ENCODE measurements at regions not wholly inside any gene's neighbourhood (a gene's known extent, or its start where the extent isn't known, plus 50 kb on each side); places are given as distances from the start of the nearest gene placed in this dataset.

GRCh38 chr4:84366907-84367306 lies 132.2 kb downstream of the NKX6-1 start:
- intact Hi-C loops (cut with micrococcal nuclease) (no loop called here), in situ Hi-C loops (cut with MboI) (no loop called here)
- no peak overlapping the region for H2AFZ ChIP-seq (ENCODE audit: low read depth, low read length)
- 0% methylated on average over 2 of the region's 2 CpGs for WGBS (ENCODE audit: insufficient coverage, low coverage, missing lambda C conversion rate)
- no peaks in the 10 kb centered on the region for H3K9me3 ChIP-seq (replicated peaks; ENCODE audit: control insufficient read depth, insufficient read depth, low read depth, low read length)
- H3K9me1 ChIP-seq (ENCODE audit: control insufficient read depth, insufficient read depth, low read length), result no peaks in the 10 kb centered on the region
- FAIRE-seq, result no peak
- no TSS peak for BruUV-seq (replicated peaks)
- no peak overlapping the region for H3K9ac ChIP-seq (ENCODE audit: insufficient read depth in 1 of 2, low read depth in 2 of 2, low read length in 2 of 2)
- H3K79me2 ChIP-seq (ENCODE audit: control insufficient read depth, insufficient read depth, low read length), result no peaks in the 10 kb centered on the region
- H4K20me1 ChIP-seq (replicated peaks; ENCODE audit: control insufficient read depth, insufficient read depth, low read length), result no peaks in the 10 kb centered on the region
- H3K36me3 ChIP-seq (ENCODE audit: control insufficient read depth, insufficient read depth, low read length), result no peaks in the 10 kb centered on the region
- no peak overlapping the region for H3K4me3 ChIP-seq
- ChIA-PET POLR2A (interaction anchor here (0.6 kb wide), 1 partner anchor 530 kb away, joined by 3 read pairs; no protein-coding TSS in a partner anchor), CTCF (ENCODE audit: low intra/inter-chr PET ratio) (no interaction called here)
- H3K27ac ChIP-seq (ENCODE audit: extremely low read depth, low read depth, low read length), result no peak overlapping the region
- ATAC-seq, result no peak
- no peaks in the 10 kb centered on the region for H3K27me3 ChIP-seq (ENCODE audit: control insufficient read depth in 2 of 2, insufficient read depth in 2 of 2, low read length in 2 of 2)
- H3K4me2 ChIP-seq (ENCODE audit: insufficient read depth, low read length), result no peak overlapping the region
- H3K4me1 ChIP-seq (replicated peaks in 1 of 2; ENCODE audit: control insufficient read depth in 2 of 2, insufficient read depth in 2 of 2, low read length in 2 of 2), result no peaks in the 10 kb centered on the region
- TF ChIP-seq MLLT1 (IDR thresholded peaks at IDR 0.05), result no peak
- DNase-seq (ENCODE audit: extremely low read depth in 1 of 4, low spot score in 3 of 4), result no peak

DNA sequence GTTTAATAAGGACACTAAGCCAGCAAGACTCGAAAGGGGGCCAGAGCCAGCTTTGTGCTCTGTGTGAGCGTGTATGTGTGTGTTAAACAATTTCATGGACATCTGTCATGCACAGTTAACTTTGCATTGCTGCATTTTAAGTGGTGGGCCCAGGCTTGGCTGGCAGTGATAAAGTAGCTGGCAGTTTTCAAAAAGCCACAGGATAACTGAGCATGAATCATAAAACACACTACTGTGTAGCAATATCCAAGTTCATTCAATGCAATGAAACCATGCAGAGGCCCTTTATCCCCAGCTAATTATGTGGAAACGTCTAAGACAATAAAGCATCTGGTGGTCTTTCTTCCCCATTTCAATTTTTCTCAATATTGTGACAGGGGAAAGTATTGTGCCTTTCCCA lies 132.9 kb downstream of the NKX6-1 start:
- H3K4me2 ChIP-seq (ENCODE audit: insufficient read depth, low read length), result no peak overlapping the region
- no peak overlapping the region for H3K4me3 ChIP-seq
- DNase-seq (ENCODE audit: extremely low read depth in 1 of 4, low spot score in 3 of 4) (no peak), ATAC-seq (no peak), FAIRE-seq (no peak)
- intact Hi-C loops (cut with micrococcal nuclease), result no loop called here
- POLR2A ChIA-PET, result no interaction called here
- no peaks in the 10 kb centered on the region for H3K27me3 ChIP-seq (ENCODE audit: control insufficient read depth in 2 of 2, insufficient read depth in 2 of 2, low read length in 2 of 2)
- H3K9me3 ChIP-seq (replicated peaks; ENCODE audit: control insufficient read depth, insufficient read depth, low read depth, low read length), result no peaks in the 10 kb centered on the region
- H4K20me1 ChIP-seq (replicated peaks; ENCODE audit: control insufficient read depth, insufficient read depth, low read length), result no peaks in the 10 kb centered on the region
- no peaks in the 10 kb centered on the region for H3K36me3 ChIP-seq (ENCODE audit: control insufficient read depth, insufficient read depth, low read length)
- H3K27ac ChIP-seq (ENCODE audit: extremely low read depth, low read depth, low read length), result no peak overlapping the region
- CTCF ChIA-PET (ENCODE audit: low intra/inter-chr PET ratio), result no interaction called here
- no peak overlapping the region for H2AFZ ChIP-seq (ENCODE audit: low read depth, low read length)
- no TSS peak for BruUV-seq (replicated peaks)
- H3K79me2 ChIP-seq (ENCODE audit: control insufficient read depth, insufficient read depth, low read length), result no peaks in the 10 kb centered on the region
- 0% methylated on average over 3 of the region's 3 CpGs for WGBS (ENCODE audit: insufficient coverage, low coverage, missing lambda C conversion rate)
- H3K9me1 ChIP-seq (ENCODE audit: control insufficient read depth, insufficient read depth, low read length), result no peaks in the 10 kb centered on the region
- H3K4me1 ChIP-seq (replicated peaks in 1 of 2; ENCODE audit: control insufficient read depth in 2 of 2, insufficient read depth in 2 of 2, low read length in 2 of 2), result no peaks in the 10 kb centered on the region
- in situ Hi-C loops (cut with MboI), result no loop called here
- no peak overlapping the region for H3K9ac ChIP-seq (ENCODE audit: insufficient read depth in 1 of 2, low read depth in 2 of 2, low read length in 2 of 2)
- TF ChIP-seq ZBTB11 (CRISPR knock-in tag; IDR thresholded peaks at IDR 0.05) (no peak), MCM7 (IDR thresholded peaks at IDR 0.05) (no peak), PTBP1 (IDR thresholded peaks at IDR 0.05; ENCODE audit: low read depth, low read length) (no peak), GABPB2 (CRISPR knock-in tag; conservative IDR thresholded peaks at IDR 0.05) (no peak), CREB3L1 (IDR thresholded peaks at IDR 0.05; ENCODE audit: borderline replicate concordance, low read depth) (no peak), RBBP5 (IDR thresholded peaks at IDR 0.05; ENCODE audit: borderline replicate concordance, insufficient read depth, low read length, poor library complexity, severe bottlenecking) (no peak), ZNF133 (CRISPR knock-in tag; IDR thresholded peaks at IDR 0.05) (no peak), MXI1 (IDR thresholded peaks at IDR 0.05; ENCODE audit: low read depth, low read length) (no peak), ZBTB7A (IDR thresholded peaks at IDR 0.05; ENCODE audit: borderline replicate concordance, control insufficient read depth, low read depth, low read length) (no peak)

All from K562 (cell line).